Naive thymus-derived CD8-positive, alpha-beta T cell (primary cell): ENCODE measurements at regions not wholly inside any gene's neighbourhood (a gene's known extent, or its start where the extent isn't known, plus 50 kb on each side); places are given as distances from the start of the nearest gene placed in this dataset.
A peak's percentile ranks its signal among the peaks of the same experiment; 100 is the strongest.
"Not testable (repeated sequence)": the region's sequence is repeated elsewhere in the genome, so short reads cannot be mapped to it uniquely, and the experiment has no call there.

Source experiments
- ATAC-seq, 2 donors: fragments of 150-1000 bp; cut with Tn5 transposase in 1 of 2; sonication (Bioruptor Pico), chemical (Tn5 transposase) in 1 of 2; 1 replicate in 1 of 2; 2 replicates in 1 of 2; pipeline ENCODE4 v1.10.0; 2021; ENCODE audit warnings: mild to moderate bottlenecking in 2 of 2, moderate library complexity in 2 of 2
- POLR2A ChIA-PET: fragments of 350-600 bp; sonication (Branson Sonifier 250); formaldehyde crosslinking; loops from one replicate; lab custom pipeline; 2021; ENCODE audit warnings: antibody characterized with exemption; lab: Charles Lee
- DNase-seq, 10 donors: peaks; one replicate each; pipeline versions ENCODE4 v3.0.0 to v3.0.0-alpha.2; 2020 to 2022
- H3K27ac Mint-ChIP-seq, 10 donors: one replicate each; pipeline ENCODE4 v1.8.0; 2020 to 2022; ENCODE audit warnings: mild to moderate bottlenecking in 10 of 10, mixed read lengths in 10 of 10, moderate library complexity in 4 of 10, inconsistent platforms in 1 of 10
- H3K27me3 Mint-ChIP-seq, 5 donors: one replicate each; pipeline ENCODE4 v1.8.0; 2021 to 2022; ENCODE audit warnings: mixed read lengths in 5 of 5
- H3K36me3 Mint-ChIP-seq, 3 donors: one replicate each; pipeline ENCODE4 v1.8.0; 2020 to 2022; ENCODE audit warnings: mixed read lengths in 3 of 3, mild to moderate bottlenecking in 2 of 3, inconsistent platforms in 1 of 3
- H3K4me1 Mint-ChIP-seq, 4 donors: one replicate each; pipeline ENCODE4 v1.8.0; 2021 to 2022; ENCODE audit warnings: mixed read lengths in 4 of 4
- H3K4me3 Mint-ChIP-seq, 10 donors: one replicate each; pipeline ENCODE4 v1.8.0; 2020 to 2022; ENCODE audit warnings: mild to moderate bottlenecking in 10 of 10, mixed read lengths in 10 of 10, moderate library complexity in 6 of 10, inconsistent platforms in 1 of 10
- H3K9me3 Mint-ChIP-seq, 9 donors: one replicate each; pipeline ENCODE4 v1.8.0; 2020 to 2022; ENCODE audit warnings: mixed read lengths in 9 of 9, mild to moderate bottlenecking in 3 of 9, inconsistent platforms in 1 of 9, moderate library complexity in 1 of 9

- Mint-ChIP-seq H3K4me3 (no peak overlapping the region), H3K4me1 (no peaks in the 10 kb centered on the region), H3K36me3 (no peaks in the 10 kb centered on the region), H3K9me3 (peaks cover 0 to 12% (median 0%) of the 10 kb centered on the region in 9 donors), H3K27ac (peak overlapping the region in 1 of 10 donors; percentile 13), H3K27me3 (peaks cover 0 to 22% (median 4%) of the 10 kb centered on the region in 5 donors)
- POLR2A ChIA-PET = no interaction called here
- ATAC-seq (no peak), DNase-seq (no peak)
Observed at GRCh38 chr5:7096294-7096693, 299.6 kb upstream of the ADCY2 start.

GRCh38 chr5:7105358-7105757 lies 290.6 kb upstream of the ADCY2 start:
- H3K27ac Mint-ChIP-seq = no peak overlapping the region
- POLR2A ChIA-PET = no interaction called here
- H3K4me1 Mint-ChIP-seq = no peaks in the 10 kb centered on the region
- DNase-seq = no peak
- ATAC-seq = no peak
- H3K4me3 Mint-ChIP-seq = no peak overlapping the region
- no peaks in the 10 kb centered on the region for H3K27me3 Mint-ChIP-seq
- peaks cover 0 to 2% (median 0%) of the 10 kb centered on the region in 9 donors for H3K9me3 Mint-ChIP-seq
- no peaks in the 10 kb centered on the region for H3K36me3 Mint-ChIP-seq

GRCh38 chr5:7117961-7118360 lies 278.0 kb upstream of the ADCY2 start:
- Mint-ChIP-seq H3K27me3 (peaks cover 0 to 5% (median 0%) of the 10 kb centered on the region in 5 donors), H3K9me3 (peaks cover 4 to 24% (median 10%) of the 10 kb centered on the region in 9 donors), H3K36me3 (no peaks in the 10 kb centered on the region)

GRCh38 chr5:7131680-7132079 lies 264.3 kb upstream of the ADCY2 start:
- ATAC-seq = no peak
- no peak overlapping the region for H3K4me3 Mint-ChIP-seq
- H3K9me3 Mint-ChIP-seq = peaks cover 0 to 21% (median 12%) of the 10 kb centered on the region in 9 donors
- no peaks in the 10 kb centered on the region for H3K4me1 Mint-ChIP-seq
- H3K27me3 Mint-ChIP-seq = no peaks in the 10 kb centered on the region
- POLR2A ChIA-PET = no interaction called here
- H3K36me3 Mint-ChIP-seq = peaks cover 0 to 7% (median 0%) of the 10 kb centered on the region in 3 donors
- no peak for DNase-seq
- H3K27ac Mint-ChIP-seq = no peak overlapping the region

More at GRCh38 chr5:7117961-7118360, 278.0 kb upstream of the ADCY2 start:
- Mint-ChIP-seq H3K4me1 (no peaks in the 10 kb centered on the region), H3K4me3 (no peak overlapping the region), H3K27ac (no peak overlapping the region)
- no peak for ATAC-seq
- DNase-seq = no peak
- POLR2A ChIA-PET = interaction anchor here (0.5 kb wide), 1 partner anchor 300 kb away, joined by 3 read pairs; no protein-coding TSS in a partner anchor

- no peaks in the 10 kb centered on the region for H3K36me3 Mint-ChIP-seq
- H3K27me3 Mint-ChIP-seq = no peaks in the 10 kb centered on the region
Observed at GRCh38 chr5:7146886-7147285, 249.1 kb upstream of the ADCY2 start.

GRCh38 chr5:7157083-7157482 lies 238.9 kb upstream of the ADCY2 start:
- DNase-seq (no peak), ATAC-seq (no peak)
- no peaks in the 10 kb centered on the region for H3K4me1 Mint-ChIP-seq
- POLR2A ChIA-PET = no interaction called here
- peaks cover 0 to 4% (median 0%) of the 10 kb centered on the region in 5 donors for H3K27me3 Mint-ChIP-seq
- no peak overlapping the region for H3K27ac Mint-ChIP-seq
- peaks cover 16 to 77% (median 46%) of the 10 kb centered on the region in 9 donors for H3K9me3 Mint-ChIP-seq
- H3K4me3 Mint-ChIP-seq = no peak overlapping the region
- peaks cover 0 to 41% (median 0%) of the 10 kb centered on the region in 3 donors for H3K36me3 Mint-ChIP-seq

More at GRCh38 chr5:7146886-7147285, 249.1 kb upstream of the ADCY2 start:
- DNase-seq (no peak), ATAC-seq (no peak)
- POLR2A ChIA-PET = no interaction called here
- no peak overlapping the region for H3K4me3 Mint-ChIP-seq
- no peaks in the 10 kb centered on the region for H3K4me1 Mint-ChIP-seq
- no peak overlapping the region for H3K27ac Mint-ChIP-seq
- H3K9me3 Mint-ChIP-seq = peaks cover 0 to 22% (median 2%) of the 10 kb centered on the region in 9 donors

GRCh38 chr5:7169240-7169878 lies 226.6 kb upstream of the ADCY2 start:
- Mint-ChIP-seq H3K9me3 (peaks cover 0 to 13% (median 3%) of the 10 kb centered on the region in 9 donors), H3K36me3 (no peaks in the 10 kb centered on the region), H3K27me3 (peaks cover 0 to 4% (median 0%) of the 10 kb centered on the region in 5 donors), H3K27ac (no peak overlapping the region), H3K4me3 (no peak overlapping the region), H3K4me1 (no peaks in the 10 kb centered on the region)
- POLR2A ChIA-PET = interaction anchor here (0.6 kb wide), 1 partner anchor 27 kb away, joined by 3 read pairs; no protein-coding TSS in a partner anchor
- no peak for DNase-seq
- ATAC-seq = no peak

GRCh38 chr5:7170785-7171184 lies 225.2 kb upstream of the ADCY2 start:
- H3K9me3 Mint-ChIP-seq = peaks cover 0 to 11% (median 3%) of the 10 kb centered on the region in 9 donors
- H3K27ac Mint-ChIP-seq, ATAC-seq, H3K4me1 Mint-ChIP-seq, POLR2A ChIA-PET, DNase-seq, H3K4me3 Mint-ChIP-seq, H3K27me3 Mint-ChIP-seq, H3K36me3 Mint-ChIP-seq: not testable (repeated sequence)

GRCh38 chr5:7179364-7179763 lies 216.6 kb upstream of the ADCY2 start:
- Mint-ChIP-seq H3K36me3 (no peaks in the 10 kb centered on the region), H3K27me3 (no peaks in the 10 kb centered on the region), H3K27ac (no peak overlapping the region), H3K9me3 (peaks cover 0 to 4% (median 0%) of the 10 kb centered on the region in 9 donors), H3K4me1 (no peaks in the 10 kb centered on the region), H3K4me3 (no peak overlapping the region)
- ATAC-seq (no peak), DNase-seq (no peak)
- POLR2A ChIA-PET = no interaction called here

GRCh38 chr5:7181841-7182240 lies 214.1 kb upstream of the ADCY2 start:
- H3K36me3 Mint-ChIP-seq = no peaks in the 10 kb centered on the region
- DNase-seq = no peak

GRCh38 chr5:7185742-7186141 lies 210.2 kb upstream of the ADCY2 start:
- no peak for ATAC-seq

More at GRCh38 chr5:7181841-7182240, 214.1 kb upstream of the ADCY2 start:
- Mint-ChIP-seq H3K9me3 (peaks cover 0 to 7% (median 0%) of the 10 kb centered on the region in 9 donors), H3K27ac (no peak overlapping the region), H3K4me1 (no peaks in the 10 kb centered on the region), H3K4me3 (no peak overlapping the region), H3K27me3 (no peaks in the 10 kb centered on the region)
- POLR2A ChIA-PET = no interaction called here
- ATAC-seq = no peak

GRCh38 chr5:7186818-7187217 lies 209.1 kb upstream of the ADCY2 start:
- POLR2A ChIA-PET = no interaction called here

More at GRCh38 chr5:7185742-7186141, 210.2 kb upstream of the ADCY2 start:
- Mint-ChIP-seq H3K27ac (no peak overlapping the region), H3K4me1 (no peaks in the 10 kb centered on the region), H3K9me3 (peaks cover 0 to 13% (median 2%) of the 10 kb centered on the region in 9 donors), H3K36me3 (no peaks in the 10 kb centered on the region), H3K4me3 (no peak overlapping the region), H3K27me3 (peaks cover 0 to 1% (median 0%) of the 10 kb centered on the region in 5 donors)
- DNase-seq = no peak
- POLR2A ChIA-PET = no interaction called here

GRCh38 chr5:7190712-7191250 lies 205.2 kb upstream of the ADCY2 start:
- POLR2A ChIA-PET = no interaction called here
- H3K4me3 Mint-ChIP-seq = no peak overlapping the region
- no peak for DNase-seq
- H3K27me3 Mint-ChIP-seq = peaks cover 0 to 20% (median 4%) of the 10 kb centered on the region in 5 donors
- no peaks in the 10 kb centered on the region for H3K36me3 Mint-ChIP-seq
- H3K4me1 Mint-ChIP-seq = no peaks in the 10 kb centered on the region
- H3K27ac Mint-ChIP-seq = no peak overlapping the region
- H3K9me3 Mint-ChIP-seq = peaks cover 0 to 16% (median 4%) of the 10 kb centered on the region in 9 donors
- ATAC-seq = no peak

More at GRCh38 chr5:7186818-7187217, 209.1 kb upstream of the ADCY2 start:
- ATAC-seq = no peak
- DNase-seq = no peak
- peaks cover 0 to 11% (median 2%) of the 10 kb centered on the region in 5 donors for H3K27me3 Mint-ChIP-seq
- no peaks in the 10 kb centered on the region for H3K4me1 Mint-ChIP-seq
- no peak overlapping the region for H3K27ac Mint-ChIP-seq
- H3K4me3 Mint-ChIP-seq = no peak overlapping the region
- no peaks in the 10 kb centered on the region for H3K36me3 Mint-ChIP-seq
- peaks cover 0 to 15% (median 2%) of the 10 kb centered on the region in 9 donors for H3K9me3 Mint-ChIP-seq
